ENCODE measurements at regions not wholly inside any gene's neighbourhood (a gene's known extent, or its start where the extent isn't known, plus 50 kb on each side); places are given as distances from the start of the nearest gene placed in this dataset.

GRCh38 chr1:118589238-118589846, 398.8 kb downstream of the TBX15 start:
- TF ChIP-seq, protein P1, sequence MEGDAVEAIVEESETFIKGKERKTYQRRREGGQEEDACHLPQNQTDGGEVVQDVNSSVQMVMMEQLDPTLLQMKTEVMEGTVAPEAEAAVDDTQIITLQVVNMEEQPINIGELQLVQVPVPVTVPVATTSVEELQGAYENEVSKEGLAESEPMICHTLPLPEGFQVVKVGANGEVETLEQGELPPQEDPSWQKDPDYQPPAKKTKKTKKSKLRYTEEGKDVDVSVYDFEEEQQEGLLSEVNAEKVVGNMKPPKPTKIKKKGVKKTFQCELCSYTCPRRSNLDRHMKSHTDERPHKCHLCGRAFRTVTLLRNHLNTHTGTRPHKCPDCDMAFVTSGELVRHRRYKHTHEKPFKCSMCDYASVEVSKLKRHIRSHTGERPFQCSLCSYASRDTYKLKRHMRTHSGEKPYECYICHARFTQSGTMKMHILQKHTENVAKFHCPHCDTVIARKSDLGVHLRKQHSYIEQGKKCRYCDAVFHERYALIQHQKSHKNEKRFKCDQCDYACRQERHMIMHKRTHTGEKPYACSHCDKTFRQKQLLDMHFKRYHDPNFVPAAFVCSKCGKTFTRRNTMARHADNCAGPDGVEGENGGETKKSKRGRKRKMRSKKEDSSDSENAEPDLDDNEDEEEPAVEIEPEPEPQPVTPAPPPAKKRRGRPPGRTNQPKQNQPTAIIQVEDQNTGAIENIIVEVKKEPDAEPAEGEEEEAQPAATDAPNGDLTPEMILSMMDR (IDR thresholded peaks at IDR 0.05): no peak
- TF ChIP-seq POLR2A (IDR thresholded peaks at IDR 0.05): no peak
